ENCODE measurements at regions not wholly inside any gene's neighbourhood (a gene's known extent, or its start where the extent isn't known, plus 50 kb on each side); places are given as distances from the start of the nearest gene placed in this dataset.
"Not testable (repeated sequence)": the region's sequence is repeated elsewhere in the genome, so short reads cannot be mapped to it uniquely, and the experiment has no call there.

GRCh38 chr4:100882661-100883060 lies 364.8 kb upstream of the EMCN start:
- Mint-ChIP-seq H3K27me3 (peaks cover 18% of the 10 kb centered on the region), H3K27ac (no peak overlapping the region), H3K4me3 (no peak overlapping the region), H3K9me3 (peaks cover 20% of the 10 kb centered on the region), H3K4me1 (no peaks in the 10 kb centered on the region), H3K36me3 (peaks cover 14% of the 10 kb centered on the region)
- no peak for ATAC-seq

GRCh38 chr4:100881283-100881682 lies 363.5 kb upstream of the EMCN start:
- ATAC-seq = no peak
- no peaks in the 10 kb centered on the region for H3K4me1 Mint-ChIP-seq
- no peak overlapping the region for H3K4me3 Mint-ChIP-seq
- H3K36me3 Mint-ChIP-seq = peaks cover 6% of the 10 kb centered on the region
- H3K9me3 Mint-ChIP-seq = peaks cover 12% of the 10 kb centered on the region
- H3K27me3 Mint-ChIP-seq = peaks cover 5% of the 10 kb centered on the region
- H3K27ac Mint-ChIP-seq = no peak overlapping the region

GRCh38 chr4:100880011-100880410 lies 362.2 kb upstream of the EMCN start:
- Mint-ChIP-seq H3K27me3 (no peaks in the 10 kb centered on the region), H3K36me3 (no peaks in the 10 kb centered on the region), H3K4me3 (no peak overlapping the region), H3K9me3 (peaks cover 3% of the 10 kb centered on the region), H3K4me1 (no peaks in the 10 kb centered on the region), H3K27ac (no peak overlapping the region)
- ATAC-seq = no peak

GRCh38 chr4:100879471-100879870 lies 361.6 kb upstream of the EMCN start:
- Mint-ChIP-seq H3K27ac (no peak overlapping the region), H3K4me1 (no peaks in the 10 kb centered on the region)
- ATAC-seq = no peak

GRCh38 chr4:100876546-100876945 lies 358.7 kb upstream of the EMCN start:
- Mint-ChIP-seq H3K4me3 (no peak overlapping the region), H3K36me3 (no peaks in the 10 kb centered on the region), H3K27me3 (peaks cover 11% of the 10 kb centered on the region), H3K9me3 (no peaks in the 10 kb centered on the region), H3K27ac (no peak overlapping the region), H3K4me1 (no peaks in the 10 kb centered on the region)
- no peak for ATAC-seq

More at GRCh38 chr4:100879471-100879870, 361.6 kb upstream of the EMCN start:
- Mint-ChIP-seq H3K27me3 (no peaks in the 10 kb centered on the region), H3K9me3 (peaks cover under 1% of the 10 kb centered on the region), H3K4me3 (no peak overlapping the region), H3K36me3 (no peaks in the 10 kb centered on the region)

GRCh38 chr4:100875296-100876068 lies 357.7 kb upstream of the EMCN start:
- H3K4me3 Mint-ChIP-seq = no peak overlapping the region
- H3K9me3 Mint-ChIP-seq = no peaks in the 10 kb centered on the region
- peaks cover 22% of the 10 kb centered on the region for H3K27me3 Mint-ChIP-seq
- H3K36me3 Mint-ChIP-seq = no peaks in the 10 kb centered on the region
- no peak for ATAC-seq
- no peaks in the 10 kb centered on the region for H3K4me1 Mint-ChIP-seq
- no peak overlapping the region for H3K27ac Mint-ChIP-seq

GRCh38 chr4:100872811-100873210 lies 355.0 kb upstream of the EMCN start:
- H3K9me3 Mint-ChIP-seq = no peaks in the 10 kb centered on the region
- peaks cover 27% of the 10 kb centered on the region for H3K27me3 Mint-ChIP-seq
- H3K27ac Mint-ChIP-seq = no peak overlapping the region
- no peak overlapping the region for H3K4me3 Mint-ChIP-seq
- H3K4me1 Mint-ChIP-seq = no peaks in the 10 kb centered on the region
- no peak for ATAC-seq
- H3K36me3 Mint-ChIP-seq = no peaks in the 10 kb centered on the region

GRCh38 chr4:100870940-100871772 lies 353.3 kb upstream of the EMCN start:
- Mint-ChIP-seq H3K27me3 (peaks cover 27% of the 10 kb centered on the region), H3K27ac (no peak overlapping the region), H3K9me3 (peaks cover 7% of the 10 kb centered on the region), H3K4me1 (no peaks in the 10 kb centered on the region), H3K36me3 (no peaks in the 10 kb centered on the region), H3K4me3 (no peak overlapping the region)
- no peak for ATAC-seq

GRCh38 chr4:100869276-100869675 lies 351.5 kb upstream of the EMCN start:
- Mint-ChIP-seq H3K36me3 (no peaks in the 10 kb centered on the region), H3K27ac (no peak overlapping the region), H3K9me3 (peaks cover 7% of the 10 kb centered on the region)

GRCh38 chr4:100868281-100868680 lies 350.5 kb upstream of the EMCN start:
- H3K27me3 Mint-ChIP-seq = peaks cover 22% of the 10 kb centered on the region
- not testable (repeated sequence) for ATAC-seq, H3K4me1 Mint-ChIP-seq, H3K4me3 Mint-ChIP-seq, H3K27ac Mint-ChIP-seq, H3K36me3 Mint-ChIP-seq, H3K9me3 Mint-ChIP-seq

More at GRCh38 chr4:100869276-100869675, 351.5 kb upstream of the EMCN start:
- ATAC-seq = no peak
- Mint-ChIP-seq H3K4me1 (no peaks in the 10 kb centered on the region), H3K4me3 (no peak overlapping the region), H3K27me3 (peaks cover 27% of the 10 kb centered on the region)

- H3K4me3 Mint-ChIP-seq = no peak overlapping the region
- peaks cover 5% of the 10 kb centered on the region for H3K9me3 Mint-ChIP-seq
- H3K27ac Mint-ChIP-seq = no peak overlapping the region
- no peaks in the 10 kb centered on the region for H3K36me3 Mint-ChIP-seq
- ATAC-seq = no peak
- no peaks in the 10 kb centered on the region for H3K27me3 Mint-ChIP-seq
- H3K4me1 Mint-ChIP-seq = no peaks in the 10 kb centered on the region
Observed at GRCh38 chr4:100852326-100852725, 334.5 kb upstream of the EMCN start.

GRCh38 chr4:100849319-100849718 lies 331.5 kb upstream of the EMCN start:
- no peak for ATAC-seq
- Mint-ChIP-seq H3K36me3 (no peaks in the 10 kb centered on the region), H3K4me1 (no peaks in the 10 kb centered on the region), H3K27ac (no peak overlapping the region), H3K4me3 (no peak overlapping the region), H3K27me3 (no peaks in the 10 kb centered on the region), H3K9me3 (peaks cover 5% of the 10 kb centered on the region)

- ATAC-seq = peak; percentile 45
- H3K27ac Mint-ChIP-seq = no peak overlapping the region
Observed at GRCh38 chr4:100848841-100849240, 331.0 kb upstream of the EMCN start.

GRCh38 chr4:100843910-100844309 lies 326.1 kb upstream of the EMCN start:
- peaks cover 4% of the 10 kb centered on the region for H3K27me3 Mint-ChIP-seq
- H3K4me1 Mint-ChIP-seq = no peaks in the 10 kb centered on the region
- H3K36me3 Mint-ChIP-seq = no peaks in the 10 kb centered on the region
- no peak for ATAC-seq
- no peaks in the 10 kb centered on the region for H3K9me3 Mint-ChIP-seq
- H3K4me3 Mint-ChIP-seq = no peak overlapping the region
- H3K27ac Mint-ChIP-seq = no peak overlapping the region

More at GRCh38 chr4:100848841-100849240, 331.0 kb upstream of the EMCN start:
- Mint-ChIP-seq H3K27me3 (no peaks in the 10 kb centered on the region), H3K36me3 (no peaks in the 10 kb centered on the region), H3K4me1 (no peaks in the 10 kb centered on the region), H3K9me3 (peaks cover 5% of the 10 kb centered on the region), H3K4me3 (no peak overlapping the region)

GRCh38 chr4:100842856-100843255 lies 325.0 kb upstream of the EMCN start:
- Mint-ChIP-seq H3K27ac (no peak overlapping the region), H3K27me3 (peaks cover 9% of the 10 kb centered on the region), H3K4me1 (no peaks in the 10 kb centered on the region), H3K4me3 (no peak overlapping the region), H3K9me3 (no peaks in the 10 kb centered on the region), H3K36me3 (no peaks in the 10 kb centered on the region)
- no peak for ATAC-seq

GRCh38 chr4:100841911-100842310 lies 324.1 kb upstream of the EMCN start:
- H3K4me1 Mint-ChIP-seq = no peaks in the 10 kb centered on the region
- H3K27me3 Mint-ChIP-seq = peaks cover 9% of the 10 kb centered on the region
- no peak overlapping the region for H3K4me3 Mint-ChIP-seq
- H3K27ac Mint-ChIP-seq = no peak overlapping the region
- no peaks in the 10 kb centered on the region for H3K36me3 Mint-ChIP-seq
- no peaks in the 10 kb centered on the region for H3K9me3 Mint-ChIP-seq
- no peak for ATAC-seq

All from stimulated activated memory B cell treated with anti-CD40 and anti-IgM and Interleukin-4, amounts not matched to agents 10 μg/mL and 1 μg/mL and 100 μg/mL, for 72 hours (primary cell).